ENCODE measurements at regions not wholly inside any gene's neighbourhood (a gene's known extent, or its start where the extent isn't known, plus 50 kb on each side); places are given as distances from the start of the nearest gene placed in this dataset.
"Not testable (repeated sequence)": the region's sequence is repeated elsewhere in the genome, so short reads cannot be mapped to it uniquely, and the experiment has no call there.

DNA sequence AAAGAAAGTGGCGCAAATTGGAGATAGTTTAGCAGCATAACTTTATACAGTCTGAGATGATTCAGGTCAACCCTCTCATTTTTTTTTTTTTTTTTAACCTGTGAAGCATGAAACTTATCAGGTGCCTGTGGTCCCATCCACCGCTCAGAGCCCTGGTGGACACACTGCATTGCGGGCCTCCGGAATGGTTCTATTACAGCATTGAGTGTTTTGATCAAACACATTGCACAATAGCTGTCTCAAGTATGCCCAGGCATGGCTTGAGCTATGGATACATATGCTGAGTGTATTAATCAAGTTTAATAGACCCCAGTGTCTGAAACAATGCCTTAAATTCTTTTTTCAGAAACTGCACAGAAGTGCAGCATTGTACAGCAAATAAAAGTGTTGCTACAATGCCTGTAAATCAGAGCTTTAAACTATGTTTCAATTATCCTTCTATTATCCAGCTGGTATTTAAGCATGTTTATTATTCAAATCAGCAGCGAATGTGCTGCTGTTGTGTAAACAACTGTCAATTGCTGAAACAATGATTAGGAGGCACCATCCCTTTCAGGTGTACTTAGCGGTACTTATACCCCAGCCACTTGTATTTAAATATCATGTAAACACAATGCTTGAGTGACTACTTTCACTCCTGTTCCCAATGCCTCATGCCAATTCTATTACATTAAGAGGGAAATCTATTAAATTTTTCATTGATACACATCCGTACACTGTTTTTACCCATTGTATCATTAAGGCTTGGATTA is 456.6 kb downstream of the RPS6KC1 start:
- Histone ChIP-seq H3K4me3 (no peak overlapping the region), H3K4me1 (no peaks in the 10 kb centered on the region), H3K27me3 (ENCODE audit: low read depth) (no peaks in the 10 kb centered on the region), H3K9me3 (peaks cover 4% of the 10 kb centered on the region), H3K27ac (no peak overlapping the region), H3K36me3 (no peaks in the 10 kb centered on the region)
- DNase-seq = peak; percentile 41
- intact Hi-C loops (cut with DNase I) = no loop called here
- TF ChIP-seq, protein P1, sequence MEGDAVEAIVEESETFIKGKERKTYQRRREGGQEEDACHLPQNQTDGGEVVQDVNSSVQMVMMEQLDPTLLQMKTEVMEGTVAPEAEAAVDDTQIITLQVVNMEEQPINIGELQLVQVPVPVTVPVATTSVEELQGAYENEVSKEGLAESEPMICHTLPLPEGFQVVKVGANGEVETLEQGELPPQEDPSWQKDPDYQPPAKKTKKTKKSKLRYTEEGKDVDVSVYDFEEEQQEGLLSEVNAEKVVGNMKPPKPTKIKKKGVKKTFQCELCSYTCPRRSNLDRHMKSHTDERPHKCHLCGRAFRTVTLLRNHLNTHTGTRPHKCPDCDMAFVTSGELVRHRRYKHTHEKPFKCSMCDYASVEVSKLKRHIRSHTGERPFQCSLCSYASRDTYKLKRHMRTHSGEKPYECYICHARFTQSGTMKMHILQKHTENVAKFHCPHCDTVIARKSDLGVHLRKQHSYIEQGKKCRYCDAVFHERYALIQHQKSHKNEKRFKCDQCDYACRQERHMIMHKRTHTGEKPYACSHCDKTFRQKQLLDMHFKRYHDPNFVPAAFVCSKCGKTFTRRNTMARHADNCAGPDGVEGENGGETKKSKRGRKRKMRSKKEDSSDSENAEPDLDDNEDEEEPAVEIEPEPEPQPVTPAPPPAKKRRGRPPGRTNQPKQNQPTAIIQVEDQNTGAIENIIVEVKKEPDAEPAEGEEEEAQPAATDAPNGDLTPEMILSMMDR (IDR thresholded peaks at IDR 0.05) = no peak
- ATAC-seq = peak; percentile 67 to 72

GRCh38 chr1:213511173-213511572 is 460.1 kb downstream of the RPS6KC1 start:
- Histone ChIP-seq H3K9me3 (no peaks in the 10 kb centered on the region), H3K36me3 (no peaks in the 10 kb centered on the region), H3K4me3 (no peak overlapping the region), H3K27ac (no peak overlapping the region), H3K27me3 (ENCODE audit: low read depth) (no peaks in the 10 kb centered on the region), H3K4me1 (no peaks in the 10 kb centered on the region)
- DNase-seq = no peak
- intact Hi-C loops (cut with DNase I) = no loop called here
- TF ChIP-seq, protein P1 (IDR thresholded peaks at IDR 0.05) = no peak
- ATAC-seq = no peak

- ATAC-seq = no peak
- H3K4me3 ChIP-seq = no peak overlapping the region
- H3K36me3 ChIP-seq = no peaks in the 10 kb centered on the region
- no peaks in the 10 kb centered on the region for H3K4me1 ChIP-seq
- TF ChIP-seq, protein P1 (IDR thresholded peaks at IDR 0.05) = no peak
- no peaks in the 10 kb centered on the region for H3K9me3 ChIP-seq
- intact Hi-C loops (cut with DNase I) = no loop called here
- no peaks in the 10 kb centered on the region for H3K27me3 ChIP-seq (ENCODE audit: low read depth)
- DNase-seq = no peak
- no peak overlapping the region for H3K27ac ChIP-seq
These were observed 461.3 kb downstream of the RPS6KC1 start for GRCh38 chr1:213512316-213512715.

- intact Hi-C loops (cut with DNase I) = no loop called here
- no peak for ATAC-seq
These were observed 462.0 kb downstream of the RPS6KC1 start for GRCh38 chr1:213513006-213513405.

GRCh38 chr1:213514408-213515179 is 463.6 kb downstream of the RPS6KC1 start:
- H3K36me3 ChIP-seq; H3K4me3 ChIP-seq; H3K27ac ChIP-seq; ATAC-seq; intact Hi-C loops (cut with DNase I); H3K9me3 ChIP-seq; H3K27me3 ChIP-seq (ENCODE audit: low read depth); H3K4me1 ChIP-seq; DNase-seq: not testable (repeated sequence)

More at GRCh38 chr1:213513006-213513405, 462.0 kb downstream of the RPS6KC1 start:
- no peaks in the 10 kb centered on the region for H3K9me3 ChIP-seq
- H3K4me1 ChIP-seq = no peaks in the 10 kb centered on the region
- no peak overlapping the region for H3K27ac ChIP-seq
- H3K36me3 ChIP-seq = no peaks in the 10 kb centered on the region
- TF ChIP-seq, protein P1 (IDR thresholded peaks at IDR 0.05) = no peak
- H3K27me3 ChIP-seq (ENCODE audit: low read depth) = no peaks in the 10 kb centered on the region
- H3K4me3 ChIP-seq = no peak overlapping the region
- DNase-seq = no peak

GRCh38 chr1:213519098-213519497 is 468.1 kb downstream of the RPS6KC1 start:
- H3K36me3 ChIP-seq = no peaks in the 10 kb centered on the region
- H3K27ac ChIP-seq = no peak overlapping the region
- H3K27me3 ChIP-seq (ENCODE audit: low read depth) = no peaks in the 10 kb centered on the region
- no peaks in the 10 kb centered on the region for H3K4me1 ChIP-seq
- H3K9me3 ChIP-seq = no peaks in the 10 kb centered on the region
- intact Hi-C loops (cut with DNase I) = no loop called here
- no peak overlapping the region for H3K4me3 ChIP-seq
- DNase-seq (no peak), ATAC-seq (no peak)
- TF ChIP-seq, protein P1 (IDR thresholded peaks at IDR 0.05) = no peak

Data from lower lobe of right lung (tissue), 2 donors.